NCI-H748 (cell line): ENCODE measurements at regions not wholly inside any gene's neighbourhood (a gene's known extent, or its start where the extent isn't known, plus 50 kb on each side); places are given as distances from the start of the nearest gene placed in this dataset.

Source experiments
- DNase-seq: peaks from one replicate; lab custom pipeline; 2025; ENCODE audit not compliant: unreplicated experiment; lab: John Stamatoyannopoulos, UW

DNA sequence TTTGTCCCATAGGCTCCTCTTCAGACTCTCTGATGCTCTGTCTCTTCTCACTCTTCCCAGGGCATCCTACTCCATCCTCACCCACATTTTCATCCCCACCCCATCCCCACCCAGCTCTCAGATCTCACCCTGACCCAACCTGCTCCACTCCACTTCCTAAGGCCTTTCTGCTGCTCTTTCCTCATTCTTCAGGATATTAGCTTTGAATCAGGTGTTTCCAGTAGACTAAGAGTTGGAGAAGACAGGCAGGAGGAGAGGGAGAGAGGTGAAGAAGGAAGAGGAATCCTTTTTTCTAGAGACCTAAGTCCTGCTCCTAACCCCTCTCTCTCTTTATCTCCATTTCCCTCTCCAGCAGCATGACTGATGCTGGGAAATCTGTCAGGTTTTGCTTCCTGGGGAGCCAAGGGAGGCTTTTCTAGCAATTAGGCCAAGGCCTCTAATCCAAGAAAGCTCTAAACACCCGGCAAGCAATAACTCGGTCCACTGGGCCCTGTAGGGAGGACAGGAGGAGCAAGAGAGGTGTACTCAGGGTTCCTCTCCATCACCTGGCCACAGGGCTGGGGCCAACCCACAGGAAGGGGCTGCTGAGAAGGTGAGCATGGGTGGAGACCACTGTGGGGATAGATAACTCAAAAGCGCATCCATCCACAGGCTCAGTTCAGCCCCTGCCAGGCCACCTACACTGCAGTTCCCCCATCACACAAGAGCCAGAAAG, 133.3 kb downstream of the TMEM132E start:
- DNase-seq, result no peak

DNA sequence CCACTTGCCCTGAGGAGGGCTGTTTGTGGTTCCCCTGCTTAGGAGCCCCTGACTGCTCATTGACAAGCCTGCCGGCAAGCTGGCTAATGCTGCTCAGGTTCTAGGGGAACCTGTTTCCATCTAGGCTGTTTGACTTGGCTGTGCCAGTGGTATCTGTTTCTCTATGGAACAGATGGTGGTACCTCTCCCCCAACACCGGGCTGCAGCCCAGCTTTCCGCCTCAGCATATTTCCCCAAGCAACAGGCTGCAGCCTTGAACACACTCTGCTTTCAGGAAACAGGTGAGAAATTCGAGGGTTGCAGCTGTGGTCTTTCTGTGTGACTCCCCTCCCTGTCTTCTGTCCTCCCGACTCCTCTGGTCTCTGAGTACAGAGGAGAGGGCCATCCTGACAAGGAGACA, 132.3 kb downstream of the TMEM132E start:
- DNase-seq, result no peak

DNA sequence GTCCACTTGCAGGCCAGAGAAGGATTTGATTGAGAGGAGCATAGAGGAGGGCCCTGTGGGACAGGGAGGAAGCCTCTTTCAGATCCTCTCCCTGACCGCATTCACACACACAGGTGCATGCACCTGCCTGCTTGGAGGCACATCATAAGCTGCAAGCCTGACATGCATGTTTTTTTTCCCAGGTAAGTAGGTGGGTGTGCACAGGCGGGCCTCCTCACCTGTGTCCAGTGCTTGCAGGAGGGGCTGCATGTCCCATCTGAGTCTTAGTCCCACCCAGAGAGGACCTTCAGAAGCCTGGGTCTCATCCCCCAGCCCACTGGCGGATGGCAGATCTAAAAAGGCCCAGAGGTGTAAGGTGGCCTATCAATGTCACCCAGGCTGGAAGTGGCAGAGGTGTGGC, 130.8 kb downstream of the TMEM132E start:
- DNase-seq, result no peak

DNA sequence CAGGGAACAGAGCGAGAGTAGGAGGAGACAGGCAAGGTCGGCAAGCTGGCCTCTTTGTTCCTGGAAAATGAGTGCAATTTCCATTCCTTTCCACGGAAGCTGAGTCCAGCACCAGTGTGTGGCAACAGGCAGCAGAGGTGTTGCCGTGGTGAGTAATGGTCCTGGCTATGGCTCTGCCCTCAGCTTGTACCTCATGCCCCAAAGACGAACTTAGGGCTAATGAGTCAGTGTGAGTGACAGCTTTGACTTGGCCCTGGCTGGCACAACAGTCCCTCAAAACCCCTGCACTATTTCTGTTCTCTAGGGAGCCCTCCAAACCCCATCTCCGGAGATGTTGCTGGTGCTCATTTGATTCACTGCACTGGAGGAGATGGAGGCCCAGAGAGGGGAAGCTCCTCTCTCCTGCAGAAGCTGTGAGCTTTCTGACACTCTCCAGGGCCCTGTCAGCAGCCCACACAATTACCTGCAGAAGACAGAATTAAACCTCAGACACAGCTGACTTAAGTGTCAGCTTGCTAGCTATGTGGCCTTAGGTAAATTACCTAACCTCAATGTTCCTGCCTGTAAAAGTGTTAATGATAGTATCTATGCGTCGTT, 129.9 kb downstream of the TMEM132E start:
- no peak for DNase-seq

DNA sequence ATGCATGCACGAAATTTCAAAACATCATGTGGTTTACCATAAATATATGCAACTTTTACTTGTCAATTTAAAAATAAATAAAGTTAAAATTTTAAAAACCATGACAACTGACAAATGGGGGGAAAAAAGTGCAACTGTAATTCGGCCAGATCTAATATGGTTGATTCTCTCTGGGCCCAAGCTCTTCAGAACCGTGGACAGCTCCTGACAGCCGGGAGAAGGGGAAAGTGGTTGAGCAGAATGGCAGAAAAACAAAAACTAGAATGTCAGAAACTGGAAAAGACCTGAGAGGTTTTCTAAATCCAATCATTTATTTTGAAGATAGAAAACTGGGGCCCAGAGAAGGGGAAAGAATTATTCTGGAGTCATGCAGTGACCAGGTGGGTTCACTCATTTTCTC, 126.6 kb downstream of the TMEM132E start:
- DNase-seq, result no peak

GRCh38 chr17:34703533-34703932, 124.2 kb downstream of the TMEM132E start:
- DNase-seq, result no peak

DNA sequence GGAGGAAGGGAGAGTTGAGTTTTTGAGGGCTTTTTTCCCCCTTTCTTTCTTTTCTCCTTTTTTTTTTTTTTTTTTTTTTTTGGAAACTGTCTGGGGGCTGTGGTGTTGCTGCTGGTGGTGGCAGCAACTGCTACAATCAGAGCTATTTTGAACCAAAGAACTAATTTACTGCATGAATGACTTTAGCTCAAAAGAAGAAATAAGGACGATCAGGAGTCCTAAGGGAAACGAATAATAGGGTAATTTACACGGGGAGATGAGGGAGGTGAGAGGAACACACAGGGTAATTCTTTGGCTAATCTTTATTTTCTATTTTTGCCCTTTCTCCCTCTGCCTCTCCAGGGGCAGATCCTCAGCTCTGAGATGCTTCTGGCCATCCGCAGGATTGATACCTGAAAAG, 119.8 kb downstream of the TMEM132E start:
- no peak for DNase-seq

- no peak for DNase-seq
These were observed 113.5 kb downstream of the TMEM132E start for GRCh38 chr17:34692920-34693319.
